ENCODE measurements at regions not wholly inside any gene's neighbourhood (a gene's known extent, or its start where the extent isn't known, plus 50 kb on each side); places are given as distances from the start of the nearest gene placed in this dataset.

DNA sequence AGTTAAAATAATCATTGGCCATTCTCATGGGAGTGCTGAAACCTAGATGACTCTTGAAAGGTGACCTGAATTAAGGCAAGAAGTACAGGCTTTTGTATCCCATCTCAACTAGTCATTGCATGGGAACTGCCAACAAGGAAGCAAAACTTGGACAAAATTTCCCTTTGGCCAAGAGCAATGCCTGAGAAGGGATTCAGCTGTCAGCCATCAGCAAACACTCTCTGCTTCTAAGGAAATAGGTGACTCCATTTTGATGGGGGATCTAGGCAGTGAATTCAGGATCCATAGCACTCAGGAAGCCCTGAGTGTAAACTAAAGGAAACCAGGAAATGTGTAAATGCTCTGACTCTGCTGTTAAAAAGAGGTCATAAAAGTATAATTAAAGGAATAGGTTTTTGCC lies 221.5 kb upstream of the TMEM229A start:
- ChIA-PET CTCF (no interaction called here), POLR2A (no interaction called here)
- intact Hi-C loops (cut with micrococcal nuclease), result no loop called here

GRCh38 chr7:124251636-124252035 lies 218.8 kb upstream of the TMEM229A start:
- Mint-ChIP-seq H3K4me3 (ENCODE audit: unreplicated experiment) (no peak overlapping the region), H3K4me1 (ENCODE audit: insufficient read depth, unreplicated experiment) (peaks cover 4% of the 10 kb centered on the region), H3K27me3 (ENCODE audit: insufficient read depth, unreplicated experiment) (no peaks in the 10 kb centered on the region), H3K36me3 (ENCODE audit: insufficient read depth, unreplicated experiment) (no peaks in the 10 kb centered on the region), H3K9me3 (ENCODE audit: unreplicated experiment) (peaks cover 9% of the 10 kb centered on the region), H3K27ac (ENCODE audit: low read depth, unreplicated experiment) (no peak overlapping the region)
- ChIA-PET CTCF (no interaction called here), POLR2A (no interaction called here)
- no TSS peak for BruUV-seq (replicated peaks)
- intact Hi-C loops (cut with micrococcal nuclease), result no loop called here
- DNase-seq (ENCODE audit: unreplicated experiment), result no peak
- TF ChIP-seq, protein P1, sequence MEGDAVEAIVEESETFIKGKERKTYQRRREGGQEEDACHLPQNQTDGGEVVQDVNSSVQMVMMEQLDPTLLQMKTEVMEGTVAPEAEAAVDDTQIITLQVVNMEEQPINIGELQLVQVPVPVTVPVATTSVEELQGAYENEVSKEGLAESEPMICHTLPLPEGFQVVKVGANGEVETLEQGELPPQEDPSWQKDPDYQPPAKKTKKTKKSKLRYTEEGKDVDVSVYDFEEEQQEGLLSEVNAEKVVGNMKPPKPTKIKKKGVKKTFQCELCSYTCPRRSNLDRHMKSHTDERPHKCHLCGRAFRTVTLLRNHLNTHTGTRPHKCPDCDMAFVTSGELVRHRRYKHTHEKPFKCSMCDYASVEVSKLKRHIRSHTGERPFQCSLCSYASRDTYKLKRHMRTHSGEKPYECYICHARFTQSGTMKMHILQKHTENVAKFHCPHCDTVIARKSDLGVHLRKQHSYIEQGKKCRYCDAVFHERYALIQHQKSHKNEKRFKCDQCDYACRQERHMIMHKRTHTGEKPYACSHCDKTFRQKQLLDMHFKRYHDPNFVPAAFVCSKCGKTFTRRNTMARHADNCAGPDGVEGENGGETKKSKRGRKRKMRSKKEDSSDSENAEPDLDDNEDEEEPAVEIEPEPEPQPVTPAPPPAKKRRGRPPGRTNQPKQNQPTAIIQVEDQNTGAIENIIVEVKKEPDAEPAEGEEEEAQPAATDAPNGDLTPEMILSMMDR (IDR thresholded peaks at IDR 0.05; ENCODE audit: unreplicated experiment), result no peak

More for the DNA sequence above, 221.5 kb upstream of the TMEM229A start:
- Mint-ChIP-seq H3K27me3 (ENCODE audit: insufficient read depth, unreplicated experiment) (no peaks in the 10 kb centered on the region), H3K4me3 (ENCODE audit: unreplicated experiment) (no peak overlapping the region), H3K36me3 (ENCODE audit: insufficient read depth, unreplicated experiment) (no peaks in the 10 kb centered on the region), H3K27ac (ENCODE audit: low read depth, unreplicated experiment) (no peak overlapping the region), H3K9me3 (ENCODE audit: unreplicated experiment) (peaks cover 9% of the 10 kb centered on the region), H3K4me1 (ENCODE audit: insufficient read depth, unreplicated experiment) (peaks cover 6% of the 10 kb centered on the region)
- no peak for DNase-seq (ENCODE audit: unreplicated experiment)
- no TSS peak for BruUV-seq (replicated peaks)
- TF ChIP-seq, protein P1 (IDR thresholded peaks at IDR 0.05; ENCODE audit: unreplicated experiment), result no peak

GRCh38 chr7:124250297-124251034 lies 217.6 kb upstream of the TMEM229A start:
- POLR2A ChIA-PET, result interaction anchor here (1.5 kb wide), 1 partner anchor 11 kb away, joined by 4 read pairs; no protein-coding TSS in a partner anchor
- no peaks in the 10 kb centered on the region for H3K36me3 Mint-ChIP-seq (ENCODE audit: insufficient read depth, unreplicated experiment)
- TF ChIP-seq, protein P1 (IDR thresholded peaks at IDR 0.05; ENCODE audit: unreplicated experiment), result no peak
- peaks cover 14% of the 10 kb centered on the region for H3K4me1 Mint-ChIP-seq (ENCODE audit: insufficient read depth, unreplicated experiment)
- DNase-seq (ENCODE audit: unreplicated experiment), result no peak
- no TSS peak for BruUV-seq (replicated peaks)
- CTCF ChIA-PET, result no interaction called here
- no peaks in the 10 kb centered on the region for H3K27me3 Mint-ChIP-seq (ENCODE audit: insufficient read depth, unreplicated experiment)
- H3K4me3 Mint-ChIP-seq (ENCODE audit: unreplicated experiment), result no peak overlapping the region
- intact Hi-C loops (cut with micrococcal nuclease), result no loop called here
- H3K9me3 Mint-ChIP-seq (ENCODE audit: unreplicated experiment), result peaks cover 9% of the 10 kb centered on the region
- no peak overlapping the region for H3K27ac Mint-ChIP-seq (ENCODE audit: low read depth, unreplicated experiment)

- BruUV-seq (replicated peaks), result no TSS peak
- ChIA-PET CTCF (interaction anchor here (0.9 to 1.0 kb wide), 2 partner anchors 28 to 65 kb away, joined by 3 to 4 read pairs; no protein-coding TSS in a partner anchor), POLR2A (no interaction called here)
- no peak for DNase-seq (ENCODE audit: unreplicated experiment)
- Mint-ChIP-seq H3K4me3 (ENCODE audit: unreplicated experiment) (no peak overlapping the region), H3K9me3 (ENCODE audit: unreplicated experiment) (no peaks in the 10 kb centered on the region), H3K27ac (ENCODE audit: low read depth, unreplicated experiment) (no peak overlapping the region), H3K4me1 (ENCODE audit: insufficient read depth, unreplicated experiment) (peaks cover 17% of the 10 kb centered on the region), H3K27me3 (ENCODE audit: insufficient read depth, unreplicated experiment) (no peaks in the 10 kb centered on the region), H3K36me3 (ENCODE audit: insufficient read depth, unreplicated experiment) (no peaks in the 10 kb centered on the region)
- intact Hi-C loops (cut with micrococcal nuclease), result no loop called here
- TF ChIP-seq, protein P1 (IDR thresholded peaks at IDR 0.05; ENCODE audit: unreplicated experiment), result no peak
Measured at GRCh38 chr7:124247691-124248090, 214.8 kb upstream of the TMEM229A start.

All from MCF 10A (cell line).